GM23248 (cell line): ENCODE measurements at regions not wholly inside any gene's neighbourhood (a gene's known extent, or its start where the extent isn't known, plus 50 kb on each side); places are given as distances from the start of the nearest gene placed in this dataset.

Experiments used
- EZH2 ChIP-seq: fragments of 200-600 bp; sonication (generic); IDR thresholded peaks from 2 replicates; pipeline ENCODE4 v1.6.1; 2018; ENCODE audit warnings: antibody characterized with exemption, mild to moderate bottlenecking; ENCODE audit not compliant: insufficient read depth, poor library complexity, severe bottlenecking
- EZH2phosphoT487 ChIP-seq: fragments of 200-600 bp; sonication (generic); IDR thresholded peaks from 2 replicates; pipeline ENCODE4 v1.6.1; 2018; ENCODE audit warnings: antibody characterized with exemption, moderate library complexity, mild to moderate bottlenecking, low read depth; ENCODE audit not compliant: insufficient read depth

GRCh38 chr3:161560008-161560637 is 63.5 kb downstream of the OTOL1 start:
- TF ChIP-seq EZH2phosphoT487: no peak
- TF ChIP-seq EZH2: no peak
